ENCODE measurements at regions not wholly inside any gene's neighbourhood (a gene's known extent, or its start where the extent isn't known, plus 50 kb on each side); places are given as distances from the start of the nearest gene placed in this dataset.

DNA sequence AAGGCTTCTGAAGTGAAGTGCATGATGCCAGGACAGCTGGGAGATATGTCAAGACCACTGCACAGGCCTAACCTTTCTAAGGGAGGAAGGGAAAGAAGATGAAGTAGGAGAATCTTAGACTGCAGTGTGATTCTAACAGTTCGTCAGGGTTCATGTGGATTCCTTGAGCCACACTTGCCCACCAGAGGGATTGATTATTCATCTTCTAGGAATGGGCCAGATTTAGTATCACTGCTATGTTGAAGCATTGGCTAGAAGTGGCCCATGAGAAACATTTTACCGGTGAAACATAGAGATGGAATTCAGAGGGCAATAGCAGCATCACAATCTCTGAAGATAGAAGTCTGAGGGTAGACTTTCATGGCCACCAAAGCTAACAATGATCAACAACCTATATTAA lies 550.8 kb upstream of the SLITRK1 start:
- no peaks in the 10 kb centered on the region for H3K27me3 Mint-ChIP-seq
- no peaks in the 10 kb centered on the region for H3K4me1 Mint-ChIP-seq (ENCODE audit: low read depth)
- CTCF ChIA-PET = no interaction called here
- H3K27ac Mint-ChIP-seq = no peak overlapping the region
- no peak overlapping the region for H3K4me3 Mint-ChIP-seq
- no peak for DNase-seq
- no peaks in the 10 kb centered on the region for H3K9me3 Mint-ChIP-seq
- intact Hi-C loops (cut with micrococcal nuclease) = no loop called here
- POLR2A ChIA-PET = no interaction called here
- no peaks in the 10 kb centered on the region for H3K36me3 Mint-ChIP-seq

GRCh38 chr13:84431646-84432045 lies 549.4 kb upstream of the SLITRK1 start:
- no peaks in the 10 kb centered on the region for H3K27me3 Mint-ChIP-seq
- CTCF ChIA-PET = no interaction called here
- no peak for DNase-seq
- H3K36me3 Mint-ChIP-seq = no peaks in the 10 kb centered on the region
- POLR2A ChIA-PET = no interaction called here
- no peaks in the 10 kb centered on the region for H3K4me1 Mint-ChIP-seq (ENCODE audit: low read depth)
- intact Hi-C loops (cut with micrococcal nuclease) = no loop called here
- no peaks in the 10 kb centered on the region for H3K9me3 Mint-ChIP-seq
- H3K27ac Mint-ChIP-seq = no peak overlapping the region
- no peak overlapping the region for H3K4me3 Mint-ChIP-seq

GRCh38 chr13:84430446-84430845 lies 548.2 kb upstream of the SLITRK1 start:
- Mint-ChIP-seq H3K4me3 (no peak overlapping the region), H3K36me3 (no peaks in the 10 kb centered on the region), H3K4me1 (ENCODE audit: low read depth) (no peaks in the 10 kb centered on the region), H3K27ac (no peak overlapping the region), H3K27me3 (no peaks in the 10 kb centered on the region), H3K9me3 (no peaks in the 10 kb centered on the region)
- CTCF ChIA-PET = no interaction called here
- POLR2A ChIA-PET = no interaction called here
- no peak for DNase-seq
- intact Hi-C loops (cut with micrococcal nuclease) = no loop called here

DNA sequence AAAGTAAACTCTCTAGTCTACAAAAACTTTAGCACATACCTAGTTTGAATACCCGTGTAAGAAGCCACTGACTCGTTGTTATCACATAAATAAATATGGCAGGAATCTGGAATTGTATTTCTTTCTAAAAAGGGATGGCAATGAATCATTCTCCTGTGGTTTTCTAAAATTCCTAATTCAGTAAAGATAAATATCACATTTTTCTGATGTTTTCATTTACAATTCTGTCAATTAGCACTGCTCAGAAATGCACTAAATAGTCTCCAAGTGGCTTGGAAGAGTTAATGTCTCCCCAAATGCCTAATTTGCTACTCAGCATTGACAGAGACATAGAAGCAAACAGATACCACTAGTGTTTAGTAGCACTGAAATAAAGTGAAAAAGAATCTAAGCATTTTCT lies 547.7 kb upstream of the SLITRK1 start:
- DNase-seq = no peak
- ChIA-PET POLR2A (no interaction called here), CTCF (no interaction called here)
- Mint-ChIP-seq H3K9me3 (no peaks in the 10 kb centered on the region), H3K27ac (no peak overlapping the region), H3K4me1 (ENCODE audit: low read depth) (no peaks in the 10 kb centered on the region), H3K27me3 (no peaks in the 10 kb centered on the region), H3K36me3 (no peaks in the 10 kb centered on the region), H3K4me3 (no peak overlapping the region)
- intact Hi-C loops (cut with micrococcal nuclease) = no loop called here

DNA sequence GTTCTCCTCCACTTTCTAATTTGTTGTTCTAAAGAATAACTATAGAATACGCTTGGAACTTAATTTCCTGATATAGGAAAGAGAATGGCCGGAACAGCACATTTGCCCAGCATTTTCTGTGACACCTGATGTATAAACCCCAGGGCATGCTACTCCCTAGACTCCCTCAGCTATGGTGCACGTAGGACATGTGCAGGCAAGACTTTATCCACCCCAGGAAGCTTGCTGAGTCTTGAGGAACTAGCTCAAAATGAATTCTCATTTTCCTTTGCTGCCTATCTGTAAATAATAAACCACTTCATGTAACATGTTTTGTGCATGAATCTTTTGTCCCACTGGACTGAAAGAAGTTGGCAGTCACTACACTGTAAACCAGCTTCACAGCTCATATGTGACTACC lies 535.8 kb upstream of the SLITRK1 start:
- DNase-seq = no peak
- ChIA-PET POLR2A (no interaction called here), CTCF (no interaction called here)
- H3K9me3 Mint-ChIP-seq = peaks cover 7% of the 10 kb centered on the region
- no peaks in the 10 kb centered on the region for H3K4me1 Mint-ChIP-seq (ENCODE audit: low read depth)
- no peaks in the 10 kb centered on the region for H3K27me3 Mint-ChIP-seq
- H3K4me3 Mint-ChIP-seq = no peak overlapping the region
- H3K27ac Mint-ChIP-seq = no peak overlapping the region
- intact Hi-C loops (cut with micrococcal nuclease) = no loop called here
- no peaks in the 10 kb centered on the region for H3K36me3 Mint-ChIP-seq

DNA sequence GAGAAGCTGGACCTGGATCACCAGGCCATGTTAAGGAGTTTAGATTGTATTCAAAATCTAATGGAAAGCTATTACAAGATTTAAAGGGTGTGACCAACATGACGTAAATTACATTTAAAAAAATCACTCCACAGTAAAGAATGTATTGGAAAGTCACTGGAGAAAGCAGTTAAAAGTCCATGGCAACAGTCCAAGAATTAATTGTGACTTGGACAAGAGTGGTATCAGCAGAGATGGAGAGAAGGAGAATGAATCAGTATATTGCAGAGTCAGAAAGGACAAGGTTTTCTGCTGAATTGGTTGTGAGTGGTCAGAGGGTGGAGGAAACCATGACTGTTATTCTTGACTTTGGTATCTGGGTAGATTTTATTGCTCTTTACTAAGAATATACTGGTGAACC lies 535.1 kb upstream of the SLITRK1 start:
- no peaks in the 10 kb centered on the region for H3K27me3 Mint-ChIP-seq
- POLR2A ChIA-PET = no interaction called here
- intact Hi-C loops (cut with micrococcal nuclease) = no loop called here
- peaks cover 7% of the 10 kb centered on the region for H3K9me3 Mint-ChIP-seq
- no peak for DNase-seq
- H3K36me3 Mint-ChIP-seq = no peaks in the 10 kb centered on the region
- no peak overlapping the region for H3K4me3 Mint-ChIP-seq
- CTCF ChIA-PET = no interaction called here
- no peaks in the 10 kb centered on the region for H3K4me1 Mint-ChIP-seq (ENCODE audit: low read depth)
- H3K27ac Mint-ChIP-seq = no peak overlapping the region

DNA sequence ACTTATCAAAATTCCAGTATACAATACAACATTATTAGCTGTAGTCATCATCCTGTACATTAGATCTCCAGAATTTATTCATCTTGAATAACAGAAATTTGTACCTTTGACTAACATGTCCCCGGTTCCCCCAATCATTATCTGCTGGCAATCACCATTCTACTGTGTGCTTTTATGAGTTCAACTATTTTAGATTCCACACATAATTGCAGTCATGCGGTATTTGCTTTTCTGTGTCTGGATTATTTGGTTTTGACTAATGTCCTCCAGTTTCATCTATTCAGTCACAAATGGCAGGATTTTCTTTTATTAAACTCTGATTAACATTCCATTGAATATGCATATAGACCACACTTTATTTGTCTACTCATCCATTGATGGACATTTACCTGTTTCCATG lies 530.7 kb upstream of the SLITRK1 start:
- ChIA-PET POLR2A (no interaction called here), CTCF (no interaction called here)
- no peaks in the 10 kb centered on the region for H3K4me1 Mint-ChIP-seq (ENCODE audit: low read depth)
- H3K36me3 Mint-ChIP-seq = no peaks in the 10 kb centered on the region
- no peaks in the 10 kb centered on the region for H3K27me3 Mint-ChIP-seq
- H3K9me3 Mint-ChIP-seq = no peaks in the 10 kb centered on the region
- H3K27ac Mint-ChIP-seq = no peak overlapping the region
- no peak for DNase-seq
- intact Hi-C loops (cut with micrococcal nuclease) = no loop called here
- H3K4me3 Mint-ChIP-seq = no peak overlapping the region

GRCh38 chr13:84405286-84405685 lies 523.0 kb upstream of the SLITRK1 start:
- Mint-ChIP-seq H3K4me3 (no peak overlapping the region), H3K27ac (no peak overlapping the region), H3K9me3 (no peaks in the 10 kb centered on the region), H3K36me3 (no peaks in the 10 kb centered on the region), H3K4me1 (ENCODE audit: low read depth) (no peaks in the 10 kb centered on the region), H3K27me3 (no peaks in the 10 kb centered on the region)
- intact Hi-C loops (cut with micrococcal nuclease) = no loop called here
- no peak for DNase-seq
- POLR2A ChIA-PET = no interaction called here
- CTCF ChIA-PET = no interaction called here

- ChIA-PET CTCF (no interaction called here), POLR2A (no interaction called here)
- Mint-ChIP-seq H3K4me3 (no peak overlapping the region), H3K4me1 (ENCODE audit: low read depth) (no peaks in the 10 kb centered on the region), H3K9me3 (peaks cover 7% of the 10 kb centered on the region), H3K36me3 (no peaks in the 10 kb centered on the region), H3K27me3 (no peaks in the 10 kb centered on the region), H3K27ac (no peak overlapping the region)
- DNase-seq = no peak
- intact Hi-C loops (cut with micrococcal nuclease) = no loop called here
Observed at GRCh38 chr13:84400706-84401105, 518.4 kb upstream of the SLITRK1 start.

DNA sequence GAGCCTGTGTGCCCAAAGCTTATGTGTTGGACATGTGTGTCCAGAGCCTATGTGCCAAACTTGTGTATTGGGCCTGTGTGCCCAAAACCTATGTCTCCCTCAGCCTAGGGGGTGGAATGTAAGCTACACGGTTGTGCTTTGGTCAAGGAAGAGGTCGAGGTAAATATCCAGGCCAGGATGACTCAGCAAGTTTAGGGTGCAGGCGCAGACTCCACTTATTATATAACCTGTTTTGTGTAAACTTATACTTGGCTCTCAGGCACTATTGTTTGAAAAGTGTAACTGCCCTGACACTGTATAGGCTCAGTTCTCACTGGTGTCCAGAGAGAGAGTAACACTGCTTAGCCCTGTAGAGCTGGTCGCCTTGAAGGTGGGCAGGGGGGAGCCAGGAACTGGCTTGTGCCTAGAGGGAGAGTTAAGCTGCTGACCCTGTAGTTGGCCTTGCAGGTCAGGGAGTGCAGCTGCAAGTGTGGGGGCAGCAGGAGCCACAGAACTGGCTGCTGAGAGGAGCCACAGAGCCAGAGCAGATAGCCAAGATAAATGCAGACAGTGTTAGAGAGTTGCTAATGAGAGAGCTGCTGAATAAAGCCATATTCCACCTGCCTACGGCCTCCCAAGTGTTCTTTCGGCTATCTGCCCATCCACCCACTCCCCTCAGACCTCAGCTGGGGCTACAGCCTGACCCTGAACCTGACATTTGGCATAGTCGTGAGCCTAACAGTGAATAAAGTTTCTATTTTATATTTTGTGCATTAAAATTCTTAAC lies 517.2 kb upstream of the SLITRK1 start:
- Mint-ChIP-seq H3K27me3 (no peaks in the 10 kb centered on the region), H3K4me3 (no peak overlapping the region), H3K9me3 (peaks cover 13% of the 10 kb centered on the region), H3K4me1 (ENCODE audit: low read depth) (no peaks in the 10 kb centered on the region), H3K27ac (no peak overlapping the region), H3K36me3 (no peaks in the 10 kb centered on the region)
- POLR2A ChIA-PET = no interaction called here
- no peak for DNase-seq
- CTCF ChIA-PET = no interaction called here
- intact Hi-C loops (cut with micrococcal nuclease) = no loop called here

DNA sequence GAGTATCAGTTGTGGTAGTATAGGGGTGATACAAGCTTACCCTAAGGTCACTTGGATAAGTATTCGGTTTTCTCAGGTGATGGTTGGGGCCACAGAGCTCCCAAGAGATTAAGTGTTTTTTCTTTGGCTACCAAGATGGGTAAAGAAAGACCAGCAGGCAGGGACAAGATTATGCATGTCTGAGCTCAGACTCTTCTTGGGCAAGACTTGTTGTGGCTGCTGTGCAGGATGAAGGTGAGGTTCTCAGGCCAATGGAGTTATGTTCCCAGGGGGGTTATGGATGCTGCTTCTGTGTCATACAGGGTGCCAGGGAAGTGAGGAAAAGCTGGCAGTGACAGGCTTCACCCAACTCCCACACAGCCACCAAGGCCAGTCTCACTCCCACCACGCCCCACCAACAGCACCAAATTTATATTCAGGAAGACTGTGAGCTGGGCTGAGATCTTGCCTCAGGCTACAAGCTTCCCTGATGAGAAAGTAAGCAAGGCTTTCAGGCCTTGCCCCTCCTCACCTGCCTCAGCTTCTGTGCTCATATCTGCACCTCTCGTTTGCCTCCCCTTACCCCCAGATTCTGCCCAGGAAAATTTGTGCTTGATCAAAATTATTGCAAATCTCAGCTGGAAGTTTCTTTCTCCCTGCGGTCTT lies 511.8 kb upstream of the SLITRK1 start:
- CTCF ChIA-PET = no interaction called here
- POLR2A ChIA-PET = no interaction called here

GRCh38 chr13:84380866-84381265 lies 498.6 kb upstream of the SLITRK1 start:
- H3K27me3 Mint-ChIP-seq = no peaks in the 10 kb centered on the region
- ChIA-PET CTCF (no interaction called here), POLR2A (no interaction called here)
- peaks cover 12% of the 10 kb centered on the region for H3K9me3 Mint-ChIP-seq
- H3K4me1 Mint-ChIP-seq (ENCODE audit: low read depth) = no peaks in the 10 kb centered on the region
- no peak overlapping the region for H3K4me3 Mint-ChIP-seq
- DNase-seq = no peak
- no peaks in the 10 kb centered on the region for H3K36me3 Mint-ChIP-seq
- no peak overlapping the region for H3K27ac Mint-ChIP-seq
- intact Hi-C loops (cut with micrococcal nuclease) = no loop called here

More for the DNA sequence above, 511.8 kb upstream of the SLITRK1 start:
- intact Hi-C loops (cut with micrococcal nuclease) = no loop called here
- peaks cover 26% of the 10 kb centered on the region for H3K9me3 Mint-ChIP-seq
- no peaks in the 10 kb centered on the region for H3K27me3 Mint-ChIP-seq
- H3K4me3 Mint-ChIP-seq = no peak overlapping the region
- DNase-seq = no peak
- no peaks in the 10 kb centered on the region for H3K36me3 Mint-ChIP-seq
- H3K4me1 Mint-ChIP-seq (ENCODE audit: low read depth) = no peaks in the 10 kb centered on the region
- no peak overlapping the region for H3K27ac Mint-ChIP-seq

DNA sequence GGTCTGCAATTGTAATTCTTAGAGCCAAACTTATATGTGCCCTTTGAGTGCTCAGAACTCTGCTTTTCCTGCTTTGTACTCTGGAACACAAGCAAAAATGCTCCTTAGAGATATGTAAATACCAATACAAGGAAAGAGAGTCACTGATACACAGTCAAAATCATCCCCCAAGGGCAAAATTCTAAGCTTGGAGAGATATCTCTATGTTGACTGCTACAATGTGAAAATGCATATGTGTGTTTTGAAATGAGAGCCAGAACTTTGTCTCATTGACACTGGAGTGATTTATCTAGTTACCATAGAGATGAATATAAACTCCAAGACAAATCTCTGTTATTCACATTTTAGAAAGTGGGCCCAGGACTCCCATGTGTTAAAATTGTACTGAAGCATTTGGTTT lies 494.8 kb upstream of the SLITRK1 start:
- H3K9me3 Mint-ChIP-seq = no peaks in the 10 kb centered on the region
- H3K36me3 Mint-ChIP-seq = no peaks in the 10 kb centered on the region
- no peak overlapping the region for H3K27ac Mint-ChIP-seq
- ChIA-PET CTCF (no interaction called here), POLR2A (no interaction called here)
- DNase-seq = no peak
- H3K27me3 Mint-ChIP-seq = no peaks in the 10 kb centered on the region
- no peaks in the 10 kb centered on the region for H3K4me1 Mint-ChIP-seq (ENCODE audit: low read depth)
- H3K4me3 Mint-ChIP-seq = no peak overlapping the region
- intact Hi-C loops (cut with micrococcal nuclease) = no loop called here
